Fibroblast of lung (primary cell): ENCODE measurements at regions not wholly inside any gene's neighbourhood (a gene's known extent, or its start where the extent isn't known, plus 50 kb on each side); places are given as distances from the start of the nearest gene placed in this dataset.

Experiments
- EZH2 ChIP-seq: IDR thresholded peaks from 2 replicates; pipeline ENCODE4 v1.5.1; 2012; ENCODE audit warnings: low read length, control low read depth, mild to moderate bottlenecking; ENCODE audit errors: missing control alignments
- TF ChIP-seq, protein P1 (sequence below), 2 donors: IDR thresholded peaks in 1 of 2; conservative IDR thresholded peaks in 1 of 2; 1 replicate in 1 of 2; 2 replicates in 1 of 2; pipeline ENCODE4 v1.5.1; 2011 to 2012; ENCODE audit warnings: low read length in 2 of 2, control low read depth in 1 of 2, inconsistent platforms in 1 of 2, low read depth in 1 of 2, mild to moderate bottlenecking in 1 of 2

DNA sequence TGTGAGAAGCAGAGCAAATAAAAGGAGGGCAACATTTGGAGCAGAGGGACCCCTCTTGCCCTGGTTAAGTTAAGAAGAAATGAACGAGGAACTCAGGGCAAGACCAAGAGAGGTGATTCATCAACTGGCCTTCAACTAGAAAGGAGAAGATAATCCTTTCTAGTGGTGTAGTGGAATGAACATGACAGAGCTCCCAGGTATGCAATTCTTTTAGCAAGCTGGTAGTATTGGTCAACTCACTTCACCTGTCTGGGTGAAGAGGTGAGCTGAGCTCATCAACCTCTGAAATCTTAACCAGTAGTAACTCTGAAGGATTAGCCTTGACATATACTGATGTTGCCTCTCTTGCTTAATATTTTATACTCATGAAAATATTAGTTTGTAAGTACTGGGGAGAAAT is 1024.7 kb upstream of the GOT2 start:
- TF ChIP-seq, protein P1, sequence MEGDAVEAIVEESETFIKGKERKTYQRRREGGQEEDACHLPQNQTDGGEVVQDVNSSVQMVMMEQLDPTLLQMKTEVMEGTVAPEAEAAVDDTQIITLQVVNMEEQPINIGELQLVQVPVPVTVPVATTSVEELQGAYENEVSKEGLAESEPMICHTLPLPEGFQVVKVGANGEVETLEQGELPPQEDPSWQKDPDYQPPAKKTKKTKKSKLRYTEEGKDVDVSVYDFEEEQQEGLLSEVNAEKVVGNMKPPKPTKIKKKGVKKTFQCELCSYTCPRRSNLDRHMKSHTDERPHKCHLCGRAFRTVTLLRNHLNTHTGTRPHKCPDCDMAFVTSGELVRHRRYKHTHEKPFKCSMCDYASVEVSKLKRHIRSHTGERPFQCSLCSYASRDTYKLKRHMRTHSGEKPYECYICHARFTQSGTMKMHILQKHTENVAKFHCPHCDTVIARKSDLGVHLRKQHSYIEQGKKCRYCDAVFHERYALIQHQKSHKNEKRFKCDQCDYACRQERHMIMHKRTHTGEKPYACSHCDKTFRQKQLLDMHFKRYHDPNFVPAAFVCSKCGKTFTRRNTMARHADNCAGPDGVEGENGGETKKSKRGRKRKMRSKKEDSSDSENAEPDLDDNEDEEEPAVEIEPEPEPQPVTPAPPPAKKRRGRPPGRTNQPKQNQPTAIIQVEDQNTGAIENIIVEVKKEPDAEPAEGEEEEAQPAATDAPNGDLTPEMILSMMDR (conservative IDR thresholded peaks at IDR 0.05 in 1 of 2, IDR thresholded peaks at IDR 0.05 in 1 of 2; ENCODE audit: low read depth in 1 of 2, low read length in 2 of 2): no peak
- TF ChIP-seq EZH2: no peak
